Mesendoderm (in vitro differentiated cells): ENCODE measurements at regions not wholly inside any gene's neighbourhood (a gene's known extent, or its start where the extent isn't known, plus 50 kb on each side); places are given as distances from the start of the nearest gene placed in this dataset.

Experiments used
- DNase-seq: peaks from one replicate; pipeline ENCODE4 v3.0.0; 2013
- H2AK5ac ChIP-seq: 2 replicates; pipeline ENCODE4 v1.6.1; 2013; ENCODE audit warnings: low read length, inconsistent platforms
- H2BK120ac ChIP-seq: 2 replicates; pipeline ENCODE4 v1.6.1; 2013; ENCODE audit warnings: low read depth, mild to moderate bottlenecking, low read length, moderate library complexity, mixed read lengths
- H2BK15ac ChIP-seq: replicated peaks from 2 replicates; pipeline ENCODE4 v1.6.1; 2013; ENCODE audit warnings: low read depth, mild to moderate bottlenecking, moderate library complexity
- H2BK5ac ChIP-seq: 2 replicates; pipeline ENCODE4 v1.6.1; 2013; ENCODE audit warnings: low read length, inconsistent platforms
- H3K18ac ChIP-seq: 2 replicates; pipeline ENCODE4 v1.6.1; 2013; ENCODE audit warnings: mild to moderate bottlenecking, low read length, mixed read lengths
- H3K23ac ChIP-seq: one replicate; pipeline ENCODE4 v1.6.1; 2013; ENCODE audit warnings: low read length
- H3K27ac ChIP-seq: 2 replicates; pipeline ENCODE4 v1.5.1; 2013; ENCODE audit warnings: low read depth, mild to moderate bottlenecking, inconsistent platforms, low read length, moderate library complexity
- H3K27me3 ChIP-seq: 2 replicates; pipeline ENCODE4 v1.6.1; 2013; ENCODE audit warnings: low read length, control low read depth, mild to moderate bottlenecking, inconsistent platforms; ENCODE audit not compliant: insufficient read depth, poor library complexity
- H3K36me3 ChIP-seq: 2 replicates; pipeline ENCODE4 v1.6.1; 2013; ENCODE audit warnings: low read length, inconsistent platforms; ENCODE audit not compliant: control insufficient read depth, insufficient read depth
- H3K4ac ChIP-seq: one replicate; pipeline ENCODE4 v1.6.1; 2013; ENCODE audit warnings: low read depth, mild to moderate bottlenecking, low read length, moderate library complexity
- H3K4me1 ChIP-seq: 2 replicates; pipeline ENCODE4 v1.6.1; 2013; ENCODE audit warnings: low read depth, low read length, inconsistent platforms; ENCODE audit not compliant: control insufficient read depth
- H3K4me2 ChIP-seq: 2 replicates; pipeline ENCODE4 v1.6.1; 2013; ENCODE audit warnings: low read length
- H3K4me3 ChIP-seq: 2 replicates; pipeline ENCODE4 v1.5.1; 2013; ENCODE audit warnings: mild to moderate bottlenecking, low read length
- H3K56ac ChIP-seq: one replicate; pipeline ENCODE4 v1.6.1; 2013; ENCODE audit warnings: low read length
- H3K79me1 ChIP-seq: 2 replicates; pipeline ENCODE4 v1.6.1; 2013; ENCODE audit warnings: low read length, inconsistent platforms
- H3K79me2 ChIP-seq: 2 replicates; pipeline ENCODE4 v1.6.1; 2013; ENCODE audit warnings: mild to moderate bottlenecking, low read length; ENCODE audit not compliant: control insufficient read depth, insufficient read depth
- H3K9ac ChIP-seq: 2 replicates; pipeline ENCODE4 v1.6.1; 2013; ENCODE audit warnings: low read length, inconsistent platforms
- H4K5ac ChIP-seq: one replicate; pipeline ENCODE4 v1.6.1; 2013; ENCODE audit warnings: low read length
- H4K8ac ChIP-seq: one replicate; pipeline ENCODE4 v1.6.1; 2013; ENCODE audit warnings: low read depth, mild to moderate bottlenecking, control low read depth, low read length, moderate library complexity
- WGBS: extraction: QIAGEN DNeasy Blood & Tissue Kit; methylation state at CpG from one replicate; pipeline ENCODE4 v1.1.7; 2013; ENCODE audit warnings: low lambda C conversion rate, missing lambda C conversion rate; ENCODE audit not compliant: insufficient coverage; ENCODE audit errors: extremely low coverage; 5-methylcytosine and 5-hydroxymethylcytosine counted together

- Histone ChIP-seq H3K4me1 (no peaks in the 10 kb centered on the region), H4K5ac (no peak overlapping the region), H3K4me3 (no peak overlapping the region), H3K36me3 (no peaks in the 10 kb centered on the region), H2BK5ac (no peak overlapping the region), H3K27me3 (no peaks in the 10 kb centered on the region), H3K18ac (no peak overlapping the region), H2BK120ac (no peak overlapping the region), H2BK15ac (no peak overlapping the region), H3K9ac (no peak overlapping the region), H3K4me2 (no peak overlapping the region), H3K23ac (no peak overlapping the region), H3K27ac (no peak overlapping the region), H3K4ac (no peak overlapping the region), H2AK5ac (no peak overlapping the region), H3K56ac (no peak overlapping the region), H3K79me1 (no peaks in the 10 kb centered on the region), H3K79me2 (no peaks in the 10 kb centered on the region), H4K8ac (no peak overlapping the region)
- WGBS, result no CpG with 5 or more reads among the region's 11 CpGs
- DNase-seq, result no peak
Observed at GRCh38 chr2:15786003-15786654, 154.2 kb upstream of the MYCN start.

- no peak for DNase-seq
- Histone ChIP-seq H3K4me2 (no peak overlapping the region), H3K4ac (no peak overlapping the region), H3K23ac (no peak overlapping the region), H3K9ac (no peak overlapping the region), H2AK5ac (no peak overlapping the region), H2BK5ac (no peak overlapping the region), H3K4me3 (no peak overlapping the region), H2BK120ac (no peak overlapping the region), H3K36me3 (no peaks in the 10 kb centered on the region), H3K27ac (no peak overlapping the region), H3K79me2 (no peaks in the 10 kb centered on the region), H3K56ac (no peak overlapping the region), H4K8ac (no peak overlapping the region), H3K4me1 (no peaks in the 10 kb centered on the region), H4K5ac (no peak overlapping the region), H2BK15ac (no peak overlapping the region), H3K79me1 (no peaks in the 10 kb centered on the region), H3K27me3 (no peaks in the 10 kb centered on the region), H3K18ac (no peak overlapping the region)
- no CpG with 5 or more reads among the region's 2 CpGs for WGBS
Observed at GRCh38 chr2:15786901-15787300, 153.4 kb upstream of the MYCN start.

DNA sequence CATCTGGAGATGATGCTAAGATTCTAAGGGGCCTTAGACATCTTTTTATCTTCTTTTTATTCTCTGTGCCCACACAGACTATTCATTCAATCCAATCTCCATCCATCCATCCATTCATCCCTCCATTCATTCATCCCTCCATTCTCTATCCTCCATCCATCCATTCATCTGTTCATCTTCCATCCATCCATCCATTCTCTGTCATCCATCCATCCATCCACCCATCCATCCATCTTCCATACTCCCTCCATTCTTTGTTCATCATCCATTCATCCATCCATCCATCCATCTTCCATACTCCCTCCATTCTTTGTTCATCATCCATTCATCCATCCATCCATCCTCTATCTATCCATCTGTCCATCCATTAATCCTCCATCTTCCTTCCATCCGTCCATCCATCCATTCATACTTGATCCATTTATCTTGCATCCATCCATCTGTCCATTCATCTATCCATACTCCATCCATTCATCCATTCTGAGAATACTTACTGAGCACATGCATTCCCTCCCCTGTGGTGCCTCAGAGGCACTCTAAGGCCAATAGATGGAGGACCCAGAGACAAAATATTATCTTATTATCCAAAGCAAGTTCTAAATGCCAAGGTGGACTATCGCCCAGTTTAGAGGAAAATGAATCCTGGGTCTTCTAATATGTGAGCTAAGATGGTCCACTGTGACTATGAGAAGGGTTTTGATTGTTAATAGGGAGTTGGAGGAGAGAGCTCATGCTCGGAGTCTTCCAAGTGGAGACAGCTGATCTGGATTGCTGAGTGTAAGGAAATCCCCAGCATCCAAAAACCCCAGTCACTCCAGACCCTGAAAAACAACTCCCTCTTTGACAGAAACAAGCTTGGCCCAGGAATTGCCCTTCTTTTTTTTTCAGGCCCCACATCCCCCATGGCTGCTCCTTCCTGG is 152.6 kb upstream of the MYCN start:
- no peak overlapping the region for H3K4ac ChIP-seq
- H3K9ac ChIP-seq, result no peak overlapping the region
- no peak overlapping the region for H3K23ac ChIP-seq
- no peak for DNase-seq
- H3K36me3 ChIP-seq, result no peaks in the 10 kb centered on the region
- no peaks in the 10 kb centered on the region for H3K79me1 ChIP-seq
- H3K56ac ChIP-seq, result no peak overlapping the region
- no peaks in the 10 kb centered on the region for H3K4me1 ChIP-seq
- no peak overlapping the region for H2AK5ac ChIP-seq
- no peak overlapping the region for H3K4me2 ChIP-seq
- no peak overlapping the region for H3K27ac ChIP-seq
- no peak overlapping the region for H2BK120ac ChIP-seq
- WGBS, result 100% methylated on average over 1 of the region's 3 CpGs
- H3K27me3 ChIP-seq, result no peaks in the 10 kb centered on the region
- H2BK5ac ChIP-seq, result no peak overlapping the region
- H4K5ac ChIP-seq, result no peak overlapping the region
- H3K79me2 ChIP-seq, result no peaks in the 10 kb centered on the region
- H4K8ac ChIP-seq, result no peak overlapping the region
- no peak overlapping the region for H3K18ac ChIP-seq
- no peak overlapping the region for H3K4me3 ChIP-seq
- no peak overlapping the region for H2BK15ac ChIP-seq

DNA sequence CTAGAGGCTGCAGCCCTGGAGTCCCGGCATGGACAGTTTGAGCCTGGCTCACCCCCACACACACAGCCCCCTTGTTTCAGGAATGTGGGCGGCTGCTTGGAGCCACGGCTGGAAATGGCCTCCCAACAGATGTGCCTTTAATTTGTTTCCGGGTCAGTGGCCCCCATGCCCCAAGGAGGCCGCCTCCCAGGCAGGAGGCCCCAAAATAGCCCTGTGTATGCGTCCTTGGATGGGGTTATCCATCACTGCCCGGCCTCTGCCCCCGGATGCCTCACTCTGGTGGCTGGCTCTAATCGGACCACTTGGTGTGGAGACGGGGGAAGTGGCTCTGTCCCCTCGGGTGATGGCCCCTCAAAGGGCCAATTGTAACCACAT is 151.9 kb upstream of the MYCN start:
- no peak overlapping the region for H3K23ac ChIP-seq
- H4K5ac ChIP-seq, result no peak overlapping the region
- no peaks in the 10 kb centered on the region for H3K27me3 ChIP-seq
- H2BK5ac ChIP-seq, result no peak overlapping the region
- no peaks in the 10 kb centered on the region for H3K4me1 ChIP-seq
- no peak overlapping the region for H3K4me2 ChIP-seq
- H2AK5ac ChIP-seq, result no peak overlapping the region
- no peaks in the 10 kb centered on the region for H3K79me2 ChIP-seq
- H3K4ac ChIP-seq, result no peak overlapping the region
- H3K56ac ChIP-seq, result no peak overlapping the region
- DNase-seq, result no peak
- no peak overlapping the region for H2BK15ac ChIP-seq
- no peak overlapping the region for H4K8ac ChIP-seq
- H3K79me1 ChIP-seq, result no peaks in the 10 kb centered on the region
- H3K18ac ChIP-seq, result no peak overlapping the region
- H3K27ac ChIP-seq, result no peak overlapping the region
- H3K9ac ChIP-seq, result no peak overlapping the region
- no peak overlapping the region for H3K4me3 ChIP-seq
- H3K36me3 ChIP-seq, result no peaks in the 10 kb centered on the region
- H2BK120ac ChIP-seq, result no peak overlapping the region
- WGBS, result no CpG with 5 or more reads among the region's 11 CpGs

GRCh38 chr2:15788830-15789229 is 151.5 kb upstream of the MYCN start:
- DNase-seq, result no peak
- Histone ChIP-seq H3K36me3 (no peaks in the 10 kb centered on the region), H3K79me2 (no peaks in the 10 kb centered on the region), H3K23ac (no peak overlapping the region), H3K56ac (no peak overlapping the region), H4K5ac (no peak overlapping the region), H3K27me3 (no peaks in the 10 kb centered on the region), H2BK120ac (no peak overlapping the region), H3K9ac (no peak overlapping the region), H3K27ac (no peak overlapping the region), H3K4me2 (no peak overlapping the region), H3K4ac (no peak overlapping the region), H3K79me1 (no peaks in the 10 kb centered on the region), H4K8ac (no peak overlapping the region), H3K18ac (no peak overlapping the region), H3K4me1 (no peaks in the 10 kb centered on the region), H2BK5ac (no peak overlapping the region), H2AK5ac (no peak overlapping the region), H3K4me3 (no peak overlapping the region), H2BK15ac (no peak overlapping the region)
- whole genome bisulfite sequencing, result no CpG with 5 or more reads among the region's 9 CpGs
